ENCODE measurements at regions not wholly inside any gene's neighbourhood (a gene's known extent, or its start where the extent isn't known, plus 50 kb on each side); places are given as distances from the start of the nearest gene placed in this dataset.

DNA sequence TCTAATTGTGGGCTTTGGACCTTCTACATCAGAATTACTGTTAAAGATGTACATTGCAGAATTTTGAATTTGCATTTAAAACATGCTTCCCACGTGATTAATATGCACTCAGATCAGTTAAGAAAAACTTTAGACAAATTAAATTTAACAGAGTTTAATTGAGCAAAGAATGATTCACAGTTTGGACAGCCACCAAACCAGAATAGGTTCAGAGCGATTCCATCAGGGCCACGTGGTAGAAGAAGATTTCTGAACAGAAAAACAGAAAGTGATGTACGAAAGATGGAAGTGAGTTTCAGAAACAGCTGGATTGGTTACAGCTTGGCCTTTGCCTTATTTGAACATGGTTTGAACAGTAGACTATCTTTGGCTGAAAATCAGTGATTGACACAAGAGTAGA lies 704.2 kb upstream of the MAP3K7 start:
- ChIA-PET CTCF (ENCODE audit: partially characterized antibody) (interaction anchor here (0.6 to 1.4 kb wide), 5 partner anchors 13 to 681 kb away, joined by 3 to 4 read pairs (median 3); no protein-coding TSS in a partner anchor), POLR2A (ENCODE audit: partially characterized antibody) (no interaction called here)
- Histone ChIP-seq H3K4me2 (ENCODE audit: insufficient read depth in 1 of 2, low read depth in 2 of 2, low read length in 2 of 2) (no peak overlapping the region), H3K4me1 (replicated peaks in 1 of 4; ENCODE audit: control insufficient read depth in 3 of 4, insufficient read depth in 4 of 4, low read length in 3 of 4) (no peaks in the 10 kb centered on the region), H3K23me2 (ENCODE audit: low read depth, low read length) (no peaks in the 10 kb centered on the region), H3K79me1 (ENCODE audit: low read depth, low read length) (no peaks in the 10 kb centered on the region), H3K56ac (replicated peaks; ENCODE audit: insufficient read length, low read depth, low read length) (no peak overlapping the region), H2BK20ac (ENCODE audit: low read length) (no peak overlapping the region), H4K5ac (ENCODE audit: insufficient read length, low read depth, low read length) (no peak overlapping the region), H3K23ac (ENCODE audit: insufficient read length) (no peak overlapping the region), H4K20me1 (replicated peaks in 1 of 2; ENCODE audit: control insufficient read depth in 1 of 2, insufficient read depth in 2 of 2, low read length in 2 of 2) (peaks cover 0 to 3% of the 10 kb centered on the region in 2 experiments), H2BK12ac (ENCODE audit: low read depth, low read length) (no peak overlapping the region), H3K27me3 (replicated peaks in 1 of 4; ENCODE audit: control insufficient read depth in 3 of 4, extremely low read depth in 1 of 4, insufficient read depth in 3 of 4, low read length in 3 of 4) (peaks cover 19 to 64% (median 50%) of the 10 kb centered on the region in 4 experiments), H2BK5ac (ENCODE audit: low read depth, low read length) (no peak overlapping the region), H3K9ac (replicated peaks in 1 of 4; ENCODE audit: extremely low read depth in 1 of 4, low read depth in 3 of 4, low read length in 3 of 4) (no peak overlapping the region), H2AK5ac (ENCODE audit: low read depth, low read length) (no peak overlapping the region), H3K4me3 (ENCODE audit: extremely low read depth in 1 of 4, insufficient read depth in 2 of 4, low read depth in 3 of 4, low read length in 4 of 4) (no peak overlapping the region), H3K27ac (ENCODE audit: low read depth, low read length) (no peak overlapping the region), H3K18ac (ENCODE audit: extremely low read depth, low read length) (no peak overlapping the region), H3K9me3 (ENCODE audit: insufficient read depth in 2 of 2, low read depth in 1 of 2, low read length in 1 of 2) (no peaks in the 10 kb centered on the region), H3K14ac (ENCODE audit: insufficient read length) (no peak overlapping the region), H4K91ac (replicated peaks; ENCODE audit: insufficient read length, low read length) (no peak overlapping the region), H3K36me3 (ENCODE audit: control insufficient read depth in 2 of 4, insufficient read depth in 4 of 4, low read length in 3 of 4) (no peaks in the 10 kb centered on the region), H3K4ac (replicated peaks; ENCODE audit: insufficient read length, low read depth, low read length) (no peak overlapping the region), H3K79me2 (ENCODE audit: control insufficient read depth in 1 of 2, insufficient read depth in 2 of 2, low read length in 2 of 2) (no peaks in the 10 kb centered on the region), H2AFZ (ENCODE audit: low read length) (no peak overlapping the region), H2BK15ac (ENCODE audit: low read length) (no peak overlapping the region), H4K8ac (ENCODE audit: extremely low read depth, insufficient read depth, low read length) (no peak overlapping the region), H2BK120ac (replicated peaks; ENCODE audit: low read depth, low read length) (no peak overlapping the region)
- TF ChIP-seq BRCA1 (IDR thresholded peaks at IDR 0.05; ENCODE audit: low read depth, low read length): no peak
- TF ChIP-seq PHF8 (conservative IDR thresholded peaks at IDR 0.05; ENCODE audit: low read depth, low read length): no peak
- FAIRE-seq: no peak
- DNase-seq (ENCODE audit: low read depth in 1 of 2, low spot score in 2 of 2): no peak
- WGBS, 2 experiments (ENCODE audit: extremely low coverage in 1 of 2, insufficient coverage in 1 of 2, insufficient read length in 1 of 2, insufficient replicate concordance in 2 of 2, low coverage in 1 of 2, low lambda C conversion rate in 2 of 2, missing lambda C conversion rate in 1 of 2): 72% methylated on average over 4 of the region's 4 CpGs; no CpG with 5 or more reads in 1 of the 2 experiments

Measured in H1 (cell line).